Large intestine (tissue), 3 donors: ENCODE measurements at regions not wholly inside any gene's neighbourhood (a gene's known extent, or its start where the extent isn't known, plus 50 kb on each side); places are given as distances from the start of the nearest gene placed in this dataset.

Experiments
- DNase-seq, 2 donors: peaks; one replicate each; pipeline versions ENCODE4 v3.0.0 to v3.0.0-alpha.2; 2013
- H3K27ac ChIP-seq: one replicate; pipeline ENCODE4 v1.5.1; 2013; ENCODE audit warnings: low read length
- H3K27me3 ChIP-seq: 2 replicates; pipeline ENCODE4 v1.6.1; 2013; ENCODE audit warnings: low read length; ENCODE audit not compliant: control insufficient read depth, insufficient read depth
- H3K36me3 ChIP-seq: 2 replicates; pipeline ENCODE4 v1.6.1; 2013; ENCODE audit warnings: low read length; ENCODE audit not compliant: control insufficient read depth, insufficient read depth
- H3K4me1 ChIP-seq: one replicate; pipeline ENCODE4 v1.6.1; 2013; ENCODE audit warnings: low read length; ENCODE audit not compliant: control insufficient read depth, insufficient read depth
- H3K4me3 ChIP-seq: one replicate; pipeline ENCODE4 v1.5.1; 2013; ENCODE audit warnings: low read length
- H3K9me3 ChIP-seq: one replicate; pipeline ENCODE4 v1.6.1; 2013; ENCODE audit warnings: mild to moderate bottlenecking, low read depth, low read length, moderate library complexity; ENCODE audit not compliant: control insufficient read depth
- WGBS: methylation state at CpG from one replicate; pipeline ENCODE4 v1.1.5; 2013; ENCODE audit warnings: low lambda C conversion rate; ENCODE audit not compliant: insufficient coverage; 5-methylcytosine and 5-hydroxymethylcytosine counted together

GRCh38 chr19:29442910-29443309 lies 82.9 kb upstream of the VSTM2B start:
- no peak for DNase-seq
- no CpG with 5 or more reads among the region's 5 CpGs for WGBS
- Histone ChIP-seq H3K4me3 (no peak overlapping the region), H3K27me3 (no peaks in the 10 kb centered on the region), H3K36me3 (no peaks in the 10 kb centered on the region), H3K27ac (no peak overlapping the region), H3K4me1 (no peaks in the 10 kb centered on the region), H3K9me3 (peaks cover 10% of the 10 kb centered on the region)

DNA sequence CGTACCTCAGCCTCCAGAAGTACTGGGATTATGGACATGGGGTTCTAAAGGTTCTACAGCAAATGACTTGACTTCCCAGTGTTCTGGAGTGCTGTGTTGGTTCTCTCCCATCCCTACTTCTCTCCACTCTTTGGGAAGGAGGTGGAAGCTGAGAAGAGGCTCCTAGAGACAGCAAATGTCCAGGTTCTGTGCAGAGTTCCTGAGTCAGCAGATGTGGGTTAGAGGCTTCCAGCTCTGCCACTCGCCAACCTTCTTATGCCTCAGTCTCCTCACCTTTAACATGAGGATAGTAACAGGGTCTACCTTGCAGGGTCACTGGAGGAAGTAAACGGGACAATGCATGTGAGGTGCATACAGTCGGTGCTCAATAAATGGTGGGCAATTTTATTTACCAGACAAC lies 80.5 kb upstream of the VSTM2B start:
- no peak for DNase-seq
- no peak overlapping the region for H3K27ac ChIP-seq
- H3K4me1 ChIP-seq, result no peaks in the 10 kb centered on the region
- H3K27me3 ChIP-seq, result no peaks in the 10 kb centered on the region
- no peaks in the 10 kb centered on the region for H3K36me3 ChIP-seq
- peaks cover under 1% of the 10 kb centered on the region for H3K9me3 ChIP-seq
- WGBS, result no CpG with 5 or more reads among the region's 4 CpGs
- H3K4me3 ChIP-seq, result no peak overlapping the region

DNA sequence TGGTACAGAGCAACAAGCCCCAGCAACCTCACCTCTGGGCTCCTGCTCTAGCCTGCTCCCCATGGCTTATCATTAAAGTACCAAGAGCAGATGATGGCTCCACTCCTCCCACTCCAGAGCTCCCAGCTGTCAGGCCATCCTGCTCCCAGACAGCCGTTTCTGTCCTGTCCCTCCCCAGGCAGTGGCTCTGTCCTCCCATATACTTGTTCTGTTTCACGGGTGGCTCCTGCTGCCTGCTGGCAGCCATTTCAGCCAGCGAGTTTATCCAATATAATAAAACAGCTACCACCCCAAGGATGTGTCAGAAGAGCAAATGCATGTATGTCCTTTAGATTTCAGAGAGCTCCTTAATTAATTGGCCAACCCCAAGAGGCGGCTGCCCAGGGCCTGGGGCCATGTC lies 79.4 kb upstream of the VSTM2B start:
- no peak for DNase-seq
- Histone ChIP-seq H3K36me3 (no peaks in the 10 kb centered on the region), H3K4me3 (no peak overlapping the region), H3K4me1 (no peaks in the 10 kb centered on the region), H3K27ac (no peak overlapping the region), H3K9me3 (no peaks in the 10 kb centered on the region), H3K27me3 (no peaks in the 10 kb centered on the region)
- WGBS, result no CpG with 5 or more reads among the region's 4 CpGs

DNA sequence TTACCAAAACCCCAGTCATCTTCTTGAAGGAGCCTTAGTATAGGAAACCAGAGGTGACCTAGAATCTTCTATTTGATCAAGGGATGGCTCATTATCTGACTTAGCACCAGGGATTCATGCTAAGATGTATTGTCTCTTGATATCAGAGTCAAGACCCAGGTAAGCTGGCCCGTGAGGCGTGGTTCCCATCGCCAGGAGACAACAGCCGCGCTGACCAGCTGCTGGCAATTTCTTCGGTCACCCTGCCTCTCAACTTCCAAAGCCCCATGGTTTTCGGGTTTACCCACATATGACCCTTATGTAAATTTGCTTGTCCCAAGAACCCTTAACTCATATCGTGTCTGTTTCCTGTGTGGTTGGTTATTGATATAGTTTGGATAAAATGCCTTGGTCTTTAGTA lies 77.7 kb upstream of the VSTM2B start:
- Histone ChIP-seq H3K4me3 (no peak overlapping the region), H3K27ac (no peak overlapping the region), H3K4me1 (no peaks in the 10 kb centered on the region), H3K27me3 (no peaks in the 10 kb centered on the region), H3K36me3 (no peaks in the 10 kb centered on the region), H3K9me3 (no peaks in the 10 kb centered on the region)
- 100% methylated on average over 1 of the region's 8 CpGs for WGBS
- DNase-seq, result no peak

GRCh38 chr19:29449371-29449770 lies 76.4 kb upstream of the VSTM2B start:
- no peaks in the 10 kb centered on the region for H3K36me3 ChIP-seq
- 70% methylated on average over 2 of the region's 5 CpGs for whole genome bisulfite sequencing
- H3K4me1 ChIP-seq, result no peaks in the 10 kb centered on the region
- no peak for DNase-seq
- no peaks in the 10 kb centered on the region for H3K9me3 ChIP-seq
- H3K4me3 ChIP-seq, result no peak overlapping the region
- H3K27me3 ChIP-seq, result no peaks in the 10 kb centered on the region
- no peak overlapping the region for H3K27ac ChIP-seq

DNA sequence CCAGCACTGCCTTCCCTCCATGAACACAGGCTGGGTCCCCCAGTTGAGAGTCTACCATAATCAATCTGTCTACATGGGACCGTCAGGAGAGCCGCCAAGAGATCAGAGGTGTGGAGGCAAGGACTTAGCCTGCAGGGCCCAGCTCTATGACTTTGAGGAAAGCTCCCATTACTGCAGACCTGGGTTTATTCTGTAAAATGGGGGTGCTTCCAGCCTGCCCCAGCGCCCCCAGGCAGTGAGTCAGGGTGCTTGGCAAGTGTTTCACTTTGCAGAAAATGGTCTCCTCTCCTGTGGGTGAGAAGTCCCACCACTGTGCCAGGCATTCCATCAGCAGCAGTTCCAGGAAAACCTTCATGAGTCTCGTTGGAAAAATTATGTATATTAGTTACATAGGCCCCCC lies 75.5 kb upstream of the VSTM2B start:
- no peaks in the 10 kb centered on the region for H3K9me3 ChIP-seq
- no peaks in the 10 kb centered on the region for H3K4me1 ChIP-seq
- no peaks in the 10 kb centered on the region for H3K36me3 ChIP-seq
- no peak for DNase-seq
- no CpG with 5 or more reads among the region's 4 CpGs for WGBS
- no peaks in the 10 kb centered on the region for H3K27me3 ChIP-seq
- no peak overlapping the region for H3K27ac ChIP-seq
- no peak overlapping the region for H3K4me3 ChIP-seq

DNA sequence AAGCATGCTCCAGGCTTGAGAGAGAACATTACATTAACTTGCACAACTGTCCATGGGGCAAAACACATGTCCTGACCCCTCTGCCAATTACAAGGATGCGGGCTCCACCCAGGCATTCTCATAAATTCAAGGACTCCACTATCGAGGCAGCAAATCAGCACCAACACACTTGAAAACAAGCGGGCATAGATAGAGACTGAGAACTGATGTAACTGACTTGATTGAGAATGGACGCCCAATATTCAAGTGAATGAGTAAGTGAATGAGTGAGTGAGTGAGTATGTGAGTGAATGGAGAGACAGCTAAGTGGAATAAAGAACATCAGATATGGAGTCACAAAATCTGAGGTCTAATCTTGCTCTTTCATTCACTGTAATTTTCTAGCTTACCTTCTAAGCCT lies 75.0 kb upstream of the VSTM2B start:
- Histone ChIP-seq H3K27me3 (no peaks in the 10 kb centered on the region), H3K9me3 (no peaks in the 10 kb centered on the region), H3K4me1 (no peaks in the 10 kb centered on the region), H3K27ac (no peak overlapping the region), H3K36me3 (no peaks in the 10 kb centered on the region), H3K4me3 (no peak overlapping the region)
- no peak for DNase-seq
- WGBS, result 93% methylated on average over 4 of the region's 4 CpGs

GRCh38 chr19:29454109-29454508 lies 71.7 kb upstream of the VSTM2B start:
- DNase-seq, result no peak
- Histone ChIP-seq H3K27me3 (no peaks in the 10 kb centered on the region), H3K9me3 (no peaks in the 10 kb centered on the region), H3K4me1 (no peaks in the 10 kb centered on the region), H3K27ac (no peak overlapping the region), H3K36me3 (no peaks in the 10 kb centered on the region), H3K4me3 (no peak overlapping the region)
- WGBS, result no CpG with 5 or more reads among the region's 15 CpGs

DNA sequence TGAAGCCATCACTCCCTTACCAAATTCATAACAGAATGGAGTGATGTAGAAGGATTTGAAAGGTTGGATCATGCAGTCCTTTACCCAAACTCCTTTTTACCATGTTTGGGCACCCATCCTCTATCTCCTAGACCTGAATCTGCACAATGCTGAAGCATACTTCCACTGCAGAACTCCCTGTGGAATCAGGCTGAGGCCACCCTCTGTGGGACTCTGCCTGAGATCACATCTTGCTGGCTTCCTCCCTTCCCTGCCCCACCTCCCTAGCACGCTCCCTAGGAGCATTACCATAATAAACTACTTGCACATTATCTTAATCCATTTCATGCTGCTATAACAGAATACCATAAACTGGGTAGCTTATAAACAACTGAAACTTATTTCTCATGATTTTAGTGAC lies 68.4 kb upstream of the VSTM2B start:
- no peaks in the 10 kb centered on the region for H3K4me1 ChIP-seq
- no CpG with 5 or more reads among the region's 1 CpG for WGBS
- H3K27me3 ChIP-seq, result no peaks in the 10 kb centered on the region
- H3K27ac ChIP-seq, result no peak overlapping the region
- H3K36me3 ChIP-seq, result no peaks in the 10 kb centered on the region
- DNase-seq, result no peak
- no peak overlapping the region for H3K4me3 ChIP-seq
- no peaks in the 10 kb centered on the region for H3K9me3 ChIP-seq

DNA sequence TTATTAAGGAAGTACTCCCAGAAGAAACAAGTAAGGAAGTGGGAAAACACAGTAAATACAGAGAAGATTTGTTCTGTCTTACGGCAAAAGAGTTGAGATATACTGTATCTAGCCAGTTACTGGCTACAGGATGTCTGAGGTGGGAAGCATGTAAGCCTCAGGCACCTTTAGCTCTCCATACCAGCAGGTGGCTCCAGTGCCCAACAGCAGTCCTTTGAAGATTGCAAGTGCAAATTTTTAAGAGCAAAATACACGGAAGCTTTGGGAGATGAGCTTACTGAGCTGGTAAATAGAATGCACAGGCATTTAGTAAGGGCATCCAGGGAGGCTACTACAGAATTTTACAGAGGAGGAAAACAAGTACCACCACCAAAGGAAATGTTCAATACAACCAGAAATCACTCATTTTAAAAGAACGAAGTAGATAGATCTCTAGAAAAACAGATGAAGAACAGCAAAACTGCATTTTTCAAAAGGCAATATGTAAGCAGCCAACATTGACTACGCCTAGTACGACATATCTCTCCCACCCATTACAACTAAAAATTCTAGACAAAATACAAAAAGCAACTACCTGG lies 57.9 kb upstream of the VSTM2B start:
- peak; percentile 30 to 38 for DNase-seq
- H3K9me3 ChIP-seq, result no peaks in the 10 kb centered on the region
- 0% methylated on average over 1 of the region's 5 CpGs for WGBS
- no peaks in the 10 kb centered on the region for H3K36me3 ChIP-seq
- H3K27me3 ChIP-seq, result no peaks in the 10 kb centered on the region
- H3K4me3 ChIP-seq, result no peak overlapping the region
- no peaks in the 10 kb centered on the region for H3K4me1 ChIP-seq
- no peak overlapping the region for H3K27ac ChIP-seq

DNA sequence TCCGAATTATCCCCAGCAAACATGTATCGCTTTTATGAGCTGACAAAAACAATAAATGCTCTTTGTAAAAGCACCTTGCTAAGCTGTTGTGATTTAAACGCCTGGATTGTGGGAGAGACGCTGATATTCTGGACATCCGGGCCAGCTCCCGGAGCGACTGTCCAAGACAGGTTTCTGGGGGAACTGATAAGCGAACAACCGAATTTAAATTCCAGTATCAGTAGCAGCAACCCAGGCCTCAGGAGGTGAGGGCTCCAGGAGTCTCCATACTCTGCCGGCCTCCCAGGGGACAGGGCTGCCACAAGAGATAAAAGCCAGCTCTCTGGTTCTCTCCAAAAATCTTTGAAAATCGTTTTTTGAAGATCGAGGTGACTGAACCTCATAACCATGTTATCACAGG lies 50.3 kb upstream of the VSTM2B start:
- Histone ChIP-seq H3K36me3 (no peaks in the 10 kb centered on the region), H3K27ac (no peak overlapping the region), H3K4me3 (no peak overlapping the region), H3K27me3 (no peaks in the 10 kb centered on the region), H3K4me1 (no peaks in the 10 kb centered on the region), H3K9me3 (peaks cover under 1% of the 10 kb centered on the region)
- WGBS, result 86% methylated on average over 2 of the region's 12 CpGs
- DNase-seq, result no peak
